HepG2 (cell line): ENCODE measurements at regions not wholly inside any gene's neighbourhood (a gene's known extent, or its start where the extent isn't known, plus 50 kb on each side); places are given as distances from the start of the nearest gene placed in this dataset.

Source experiments
- ATAC-seq: fragments of 200-7000 bp; cut with Tn5 transposase; 3 replicates; pipeline ENCODE4 v1.9.1; 2020; ENCODE audit warnings: mild to moderate bottlenecking, moderate library complexity
- BruUV-seq: library from RNA; stranded (reverse); fragments of 400-500 nt; replicated peaks from 2 replicates; lab custom pipeline; 2021; lab: Mats Ljungman, UMichigan
- CTCF ChIA-PET: fragments of 300-600 bp; formaldehyde crosslinking; extraction: SDS; loops from one replicate; lab custom pipeline; 2021; ENCODE audit warnings: low total read pairs, inconsistent platforms, low intra/inter-chr PET ratio; lab: Yijun Ruan, JAX
- POLR2A ChIA-PET: fragments of 350-600 bp; sonication (Branson Sonifier 250); formaldehyde crosslinking; loops from one replicate; lab custom pipeline; 2020; ENCODE audit warnings: antibody characterized with exemption, inconsistent platforms; lab: Yijun Ruan, JAX
- DNase-seq: peaks from one replicate; pipeline ENCODE4 v3.0.0-alpha.2; 2015; ENCODE audit warnings: low spot score
- FAIRE-seq: peaks from 3 replicates; lab custom pipeline; 2011; peaks lifted over from hg19 to GRCh38; lab: Jason Lieb, UNC
- H2AFZ ChIP-seq: one replicate; pipeline ENCODE4 v1.6.1; 2011; ENCODE audit warnings: low read length, inconsistent platforms
- H3K27ac ChIP-seq: fragments of 300-600 bp; 3 replicates; pipeline ENCODE4 v1.8.0; 2011; ENCODE audit warnings: mixed run types, mild to moderate bottlenecking, mixed read lengths, low read length, inconsistent platforms; ENCODE audit not compliant: insufficient read depth; ENCODE audit errors: extremely low read length
- H3K27me3 ChIP-seq, 2 experiments: fragments of 200-600 bp in 1 of 2; 2 replicates in 1 of 2; 3 replicates in 1 of 2; pipeline versions ENCODE4 v1.6.0 to v1.8.0; 2011; ENCODE audit warnings: low read length in 2 of 2, mild to moderate bottlenecking in 2 of 2, moderate library complexity in 2 of 2, inconsistent platforms in 1 of 2; ENCODE audit not compliant: insufficient read depth in 2 of 2, control insufficient read depth in 1 of 2
- H3K36me3 ChIP-seq, 2 experiments: fragments of 200-600 bp in 1 of 2; replicated peaks in 1 of 2; 2 replicates in 1 of 2; 3 replicates in 1 of 2; pipeline versions ENCODE4 v1.5.1 to v1.8.0; 2011; ENCODE audit warnings: low read length in 2 of 2, inconsistent platforms in 1 of 2; ENCODE audit not compliant: insufficient read depth in 2 of 2, control insufficient read depth in 1 of 2
- H3K4me1 ChIP-seq: 2 replicates; pipeline ENCODE4 v1.5.1; 2012; ENCODE audit warnings: low read length, inconsistent platforms; ENCODE audit not compliant: insufficient read depth
- H3K4me2 ChIP-seq: 2 replicates; pipeline ENCODE4 v1.6.0; 2011; ENCODE audit warnings: low read depth, low read length, inconsistent platforms
- H3K4me3 ChIP-seq, 3 experiments: fragments of 200-600 bp in 1 of 3; sonication (generic), shearing (Covaris generic) in 1 of 3; replicated peaks in 1 of 3; 2 replicates each; pipeline ENCODE4 v1.5.1; 2011 to 2016; ENCODE audit warnings: low read length in 3 of 3, inconsistent platforms in 2 of 3, low read depth in 2 of 3, mild to moderate bottlenecking in 2 of 3, control low read depth in 1 of 3, mixed read lengths in 1 of 3; ENCODE audit not compliant: insufficient read depth in 1 of 3
- H3K79me2 ChIP-seq: one replicate; pipeline ENCODE4 v1.6.1; 2011; ENCODE audit warnings: low read length, inconsistent platforms; ENCODE audit not compliant: insufficient read depth
- H3K9ac ChIP-seq: 2 replicates; pipeline ENCODE4 v1.6.0; 2011; ENCODE audit warnings: mild to moderate bottlenecking, low read depth, low read length, inconsistent platforms; ENCODE audit not compliant: insufficient read depth
- H3K9me3 ChIP-seq: 2 replicates; pipeline ENCODE4 v1.5.1; 2012; ENCODE audit warnings: mild to moderate bottlenecking, low read length
- H4K20me1 ChIP-seq: 2 replicates; pipeline ENCODE4 v1.6.0; 2011; ENCODE audit warnings: inconsistent platforms, mild to moderate bottlenecking, low read length, moderate library complexity; ENCODE audit not compliant: insufficient read depth
- BRD4 ChIP-seq: sonication (generic); formaldehyde crosslinking; IDR thresholded peaks from 2 replicates; pipeline ENCODE4 v1.4.0; 2020; ENCODE audit warnings: missing genetic modification reagents
- DMAP1 ChIP-seq: IDR thresholded peaks from 2 replicates; pipeline ENCODE4 v1.6.1; 2016
- HOXD1 ChIP-seq: sonication (generic); formaldehyde crosslinking; IDR thresholded peaks from 2 replicates; pipeline ENCODE4 v1.5.0; 2020; ENCODE audit warnings: missing genetic modification reagents
- JDP2 ChIP-seq: sonication (generic); formaldehyde crosslinking; IDR thresholded peaks from 2 replicates; pipeline ENCODE4 v1.8.1; 2022; ENCODE audit warnings: missing genetic modification reagents, borderline replicate concordance
- SP1 ChIP-seq, 2 experiments: fragments of 450-650 bp in 1 of 2; sonication (generic) in 1 of 2; formaldehyde crosslinking in 1 of 2; IDR thresholded peaks; 2 replicates each; pipeline versions ENCODE4 v1.4.0 to v1.6.1; 2016 to 2020; ENCODE audit warnings: missing genetic modification reagents in 1 of 2
- TRIM24 ChIP-seq: sonication (generic); formaldehyde crosslinking; IDR thresholded peaks from 2 replicates; pipeline ENCODE4 v1.8.0; 2022; ENCODE audit warnings: mild to moderate bottlenecking, missing genetic modification reagents
- ZNF333 ChIP-seq: sonication (generic); formaldehyde crosslinking; IDR thresholded peaks from 2 replicates; pipeline ENCODE4 v1.4.0; 2020; ENCODE audit warnings: mild to moderate bottlenecking, missing genetic modification reagents, borderline replicate concordance
- WGBS: methylation state at CpG from one replicate; pipeline ENCODE4 v1.1.6; 2017; ENCODE audit warnings: low lambda C conversion rate; 5-methylcytosine and 5-hydroxymethylcytosine counted together
- in situ Hi-C: cut with HindIII; loops from 2 replicates; pipeline ENCODE4 v1.10.0; 2017; ENCODE audit warnings: low pct_unique_long_range_greater_than_20kb; ENCODE audit not compliant: extremely low pct_ligation_motif_present
- intact Hi-C: fragments of 100-400 bp; cut with micrococcal nuclease; formaldehyde crosslinking; loops from one replicate; pipeline ENCODE4 v1.10.0; 2022; ENCODE audit not compliant: unreplicated experiment
- TF ChIP-seq, protein P1 (sequence below): fragments of 450-650 bp; IDR thresholded peaks from 2 replicates; pipeline ENCODE4 v1.6.1; 2016
- TF ChIP-seq, protein P2 (sequence below): sonication (generic); formaldehyde crosslinking; IDR thresholded peaks from 2 replicates; pipeline ENCODE4 v1.8.1; 2022; ENCODE audit warnings: mild to moderate bottlenecking, missing genetic modification reagents
- TF ChIP-seq, protein P3 (sequence below): sonication (generic); formaldehyde crosslinking; IDR thresholded peaks from 2 replicates; pipeline ENCODE4 v1.4.0; 2020; ENCODE audit warnings: missing genetic modification reagents, borderline replicate concordance
- TF ChIP-seq, protein P4 (sequence below): sonication (generic); formaldehyde crosslinking; IDR thresholded peaks from 2 replicates; pipeline ENCODE4 v1.4.0; 2020; ENCODE audit warnings: missing genetic modification reagents, mild to moderate bottlenecking, borderline replicate concordance

DNA sequence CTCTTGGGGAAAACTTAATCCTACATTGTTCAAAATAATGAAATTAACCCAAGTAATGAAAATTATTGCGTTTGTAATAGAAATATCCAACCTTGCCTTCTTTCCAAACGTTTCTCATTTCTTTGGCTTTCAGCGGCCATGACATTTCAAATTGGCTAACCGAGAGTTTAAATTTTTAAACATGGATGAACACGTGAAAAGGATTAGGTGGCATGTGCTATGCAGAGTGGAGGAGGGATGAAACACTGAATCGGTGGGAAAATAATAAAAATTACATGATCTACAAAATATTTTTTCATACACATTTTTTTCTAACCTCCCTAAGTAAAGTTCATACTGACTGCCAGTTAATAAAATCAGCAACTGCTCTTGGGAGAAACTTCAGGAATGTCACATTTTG is 728.4 kb upstream of the PKDCC start:
- CTCF ChIA-PET, result no interaction called here
- Histone ChIP-seq H3K4me1 (no peaks in the 10 kb centered on the region), H3K9me3 (no peaks in the 10 kb centered on the region), H2AFZ (no peak overlapping the region), H3K27me3 (no peaks in the 10 kb centered on the region), H3K4me2 (no peak overlapping the region), H3K9ac (no peak overlapping the region), H3K27ac (no peak overlapping the region), H3K36me3 (no peaks in the 10 kb centered on the region), H3K79me2 (no peaks in the 10 kb centered on the region), H3K4me3 (no peak overlapping the region), H4K20me1 (no peaks in the 10 kb centered on the region)
- POLR2A ChIA-PET, result no interaction called here
- ATAC-seq (no peak), DNase-seq (no peak), FAIRE-seq (no peak)
- TF ChIP-seq, protein P1, sequence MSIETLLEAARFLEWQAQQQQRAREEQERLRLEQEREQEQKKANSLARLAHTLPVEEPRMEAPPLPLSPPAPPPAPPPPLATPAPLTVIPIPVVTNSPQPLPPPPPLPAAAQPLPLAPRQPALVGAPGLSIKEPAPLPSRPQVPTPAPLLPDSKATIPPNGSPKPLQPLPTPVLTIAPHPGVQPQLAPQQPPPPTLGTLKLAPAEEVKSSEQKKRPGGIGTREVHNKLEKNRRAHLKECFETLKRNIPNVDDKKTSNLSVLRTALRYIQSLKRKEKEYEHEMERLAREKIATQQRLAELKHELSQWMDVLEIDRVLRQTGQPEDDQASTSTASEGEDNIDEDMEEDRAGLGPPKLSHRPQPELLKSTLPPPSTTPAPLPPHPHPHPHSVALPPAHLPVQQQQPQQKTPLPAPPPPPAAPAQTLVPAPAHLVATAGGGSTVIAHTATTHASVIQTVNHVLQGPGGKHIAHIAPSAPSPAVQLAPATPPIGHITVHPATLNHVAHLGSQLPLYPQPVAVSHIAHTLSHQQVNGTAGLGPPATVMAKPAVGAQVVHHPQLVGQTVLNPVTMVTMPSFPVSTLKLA, result peak; percentile 92
- no peak for TF ChIP-seq TRIM24 (CRISPR knock-in tag)
- 1% methylated on average over 6 of the region's 6 CpGs for WGBS
- in situ Hi-C loops (no loop called here), intact Hi-C loops (no loop called here)
- no TSS peak for BruUV-seq

DNA sequence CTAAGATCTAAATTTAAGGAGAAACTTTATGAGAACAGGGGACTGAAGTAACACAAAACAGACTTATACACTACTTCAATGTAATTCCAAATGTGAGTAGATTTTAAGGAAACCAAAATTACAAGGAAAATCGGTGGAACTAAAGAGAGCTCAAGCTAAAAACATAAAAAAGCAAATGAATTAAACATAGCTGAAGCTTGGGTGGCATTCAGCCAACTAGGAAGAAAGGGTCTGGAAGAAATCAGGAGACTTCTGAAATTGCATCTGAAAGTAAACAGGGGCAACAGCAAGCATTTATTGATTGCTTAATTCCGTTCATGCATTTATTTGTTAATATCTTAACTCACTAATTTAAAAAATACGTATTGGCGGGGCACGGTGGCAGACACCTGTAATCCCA is 727.3 kb upstream of the PKDCC start:
- ChIA-PET POLR2A (no interaction called here), CTCF (no interaction called here)
- intact Hi-C loops (no loop called here), in situ Hi-C loops (no loop called here)
- Histone ChIP-seq H3K36me3 (no peaks in the 10 kb centered on the region), H3K9ac (no peak overlapping the region), H2AFZ (no peak overlapping the region), H3K9me3 (no peaks in the 10 kb centered on the region), H3K4me2 (no peak overlapping the region), H3K4me3 (no peak overlapping the region), H3K79me2 (no peaks in the 10 kb centered on the region), H4K20me1 (no peaks in the 10 kb centered on the region), H3K27me3 (no peaks in the 10 kb centered on the region), H3K27ac (no peak overlapping the region), H3K4me1 (no peaks in the 10 kb centered on the region)
- no peak for FAIRE-seq
- DNase-seq, result no peak
- WGBS, result 31% methylated on average over 5 of the region's 5 CpGs
- BruUV-seq, result no TSS peak
- ATAC-seq, result no peak
- TF ChIP-seq HOXD1 (CRISPR knock-in tag) (no peak), BRD4 (CRISPR knock-in tag) (no peak), DMAP1 (CRISPR knock-in tag) (no peak), JDP2 (no peak), ZNF333 (CRISPR knock-in tag) (no peak), SP1 (IDR thresholded peaks at IDR 0.05) (no peak), SP1 (CRISPR knock-in tag; IDR thresholded peaks at IDR 0.05) (no peak)
- TF ChIP-seq, protein P2, sequence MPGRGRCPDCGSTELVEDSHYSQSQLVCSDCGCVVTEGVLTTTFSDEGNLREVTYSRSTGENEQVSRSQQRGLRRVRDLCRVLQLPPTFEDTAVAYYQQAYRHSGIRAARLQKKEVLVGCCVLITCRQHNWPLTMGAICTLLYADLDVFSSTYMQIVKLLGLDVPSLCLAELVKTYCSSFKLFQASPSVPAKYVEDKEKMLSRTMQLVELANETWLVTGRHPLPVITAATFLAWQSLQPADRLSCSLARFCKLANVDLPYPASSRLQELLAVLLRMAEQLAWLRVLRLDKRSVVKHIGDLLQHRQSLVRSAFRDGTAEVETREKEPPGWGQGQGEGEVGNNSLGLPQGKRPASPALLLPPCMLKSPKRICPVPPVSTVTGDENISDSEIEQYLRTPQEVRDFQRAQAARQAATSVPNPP (CRISPR knock-in tag), result no peak
- TF ChIP-seq, protein P3, sequence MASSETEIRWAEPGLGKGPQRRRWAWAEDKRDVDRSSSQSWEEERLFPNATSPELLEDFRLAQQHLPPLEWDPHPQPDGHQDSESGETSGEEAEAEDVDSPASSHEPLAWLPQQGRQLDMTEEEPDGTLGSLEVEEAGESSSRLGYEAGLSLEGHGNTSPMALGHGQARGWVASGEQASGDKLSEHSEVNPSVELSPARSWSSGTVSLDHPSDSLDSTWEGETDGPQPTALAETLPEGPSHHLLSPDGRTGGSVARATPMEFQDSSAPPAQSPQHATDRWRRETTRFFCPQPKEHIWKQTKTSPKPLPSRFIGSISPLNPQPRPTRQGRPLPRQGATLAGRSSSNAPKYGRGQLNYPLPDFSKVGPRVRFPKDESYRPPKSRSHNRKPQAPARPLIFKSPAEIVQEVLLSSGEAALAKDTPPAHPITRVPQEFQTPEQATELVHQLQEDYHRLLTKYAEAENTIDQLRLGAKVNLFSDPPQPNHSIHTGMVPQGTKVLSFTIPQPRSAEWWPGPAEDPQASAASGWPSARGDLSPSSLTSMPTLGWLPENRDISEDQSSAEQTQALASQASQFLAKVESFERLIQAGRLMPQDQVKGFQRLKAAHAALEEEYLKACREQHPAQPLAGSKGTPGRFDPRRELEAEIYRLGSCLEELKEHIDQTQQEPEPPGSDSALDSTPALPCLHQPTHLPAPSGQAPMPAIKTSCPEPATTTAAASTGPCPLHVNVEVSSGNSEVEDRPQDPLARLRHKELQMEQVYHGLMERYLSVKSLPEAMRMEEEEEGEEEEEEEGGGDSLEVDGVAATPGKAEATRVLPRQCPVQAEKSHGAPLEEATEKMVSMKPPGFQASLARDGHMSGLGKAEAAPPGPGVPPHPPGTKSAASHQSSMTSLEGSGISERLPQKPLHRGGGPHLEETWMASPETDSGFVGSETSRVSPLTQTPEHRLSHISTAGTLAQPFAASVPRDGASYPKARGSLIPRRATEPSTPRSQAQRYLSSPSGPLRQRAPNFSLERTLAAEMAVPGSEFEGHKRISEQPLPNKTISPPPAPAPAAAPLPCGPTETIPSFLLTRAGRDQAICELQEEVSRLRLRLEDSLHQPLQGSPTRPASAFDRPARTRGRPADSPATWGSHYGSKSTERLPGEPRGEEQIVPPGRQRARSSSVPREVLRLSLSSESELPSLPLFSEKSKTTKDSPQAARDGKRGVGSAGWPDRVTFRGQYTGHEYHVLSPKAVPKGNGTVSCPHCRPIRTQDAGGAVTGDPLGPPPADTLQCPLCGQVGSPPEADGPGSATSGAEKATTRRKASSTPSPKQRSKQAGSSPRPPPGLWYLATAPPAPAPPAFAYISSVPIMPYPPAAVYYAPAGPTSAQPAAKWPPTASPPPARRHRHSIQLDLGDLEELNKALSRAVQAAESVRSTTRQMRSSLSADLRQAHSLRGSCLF (CRISPR knock-in tag), result no peak
- TF ChIP-seq, protein P4, sequence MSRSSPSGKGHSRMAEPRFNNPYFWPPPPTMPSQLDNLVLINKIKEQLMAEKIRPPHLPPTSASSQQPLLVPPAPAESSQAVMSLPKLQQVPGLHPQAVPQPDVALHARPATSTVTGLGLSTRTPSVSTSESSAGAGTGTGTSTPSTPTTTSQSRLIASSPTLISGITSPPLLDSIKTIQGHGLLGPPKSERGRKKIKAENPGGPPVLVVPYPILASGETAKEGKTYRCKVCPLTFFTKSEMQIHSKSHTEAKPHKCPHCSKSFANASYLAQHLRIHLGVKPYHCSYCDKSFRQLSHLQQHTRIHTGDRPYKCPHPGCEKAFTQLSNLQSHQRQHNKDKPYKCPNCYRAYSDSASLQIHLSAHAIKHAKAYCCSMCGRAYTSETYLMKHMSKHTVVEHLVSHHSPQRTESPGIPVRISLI, result no peak
